Right renal cortex interstitium (tissue), 3 donors: ENCODE measurements at regions not wholly inside any gene's neighbourhood (a gene's known extent, or its start where the extent isn't known, plus 50 kb on each side); places are given as distances from the start of the nearest gene placed in this dataset.

ENCODE experiments used
- DNase-seq, 3 donors: peaks; one replicate each; pipeline ENCODE4 v3.0.0-alpha.2; 2013; ENCODE audit warnings: low read depth in 3 of 3, low spot score in 2 of 3

GRCh38 chr7:21198921-21199320, 229.0 kb upstream of the SP4 start:
- DNase-seq: no peak

GRCh38 chr7:21200503-21200902, 227.4 kb upstream of the SP4 start:
- no peak for DNase-seq

GRCh38 chr7:21214657-21215056, 213.2 kb upstream of the SP4 start:
- no peak for DNase-seq

- DNase-seq: no peak
Observed at GRCh38 chr7:21215307-21215706, 212.6 kb upstream of the SP4 start.

- DNase-seq: no peak
Observed at GRCh38 chr7:21217365-21217764, 210.5 kb upstream of the SP4 start.

- no peak for DNase-seq
Observed at GRCh38 chr7:21218155-21218554, 209.7 kb upstream of the SP4 start.

GRCh38 chr7:21221130-21221529, 206.8 kb upstream of the SP4 start:
- no peak for DNase-seq

- no peak for DNase-seq
Observed at GRCh38 chr7:21238400-21239116, 189.3 kb upstream of the SP4 start.

- DNase-seq: no peak
Observed at GRCh38 chr7:21243265-21243664, 184.6 kb upstream of the SP4 start.

- no peak for DNase-seq
Observed at GRCh38 chr7:21251151-21251800, 176.6 kb upstream of the SP4 start.

GRCh38 chr7:21253740-21254687, 173.9 kb upstream of the SP4 start:
- DNase-seq: peak; percentile 69 to 78 (median 72)

GRCh38 chr7:21256310-21256877, 171.5 kb upstream of the SP4 start:
- no peak for DNase-seq

GRCh38 chr7:21260939-21261338, 166.9 kb upstream of the SP4 start:
- DNase-seq: no peak

GRCh38 chr7:21261627-21262594, 166.0 kb upstream of the SP4 start:
- no peak for DNase-seq

- DNase-seq: no peak
Observed at GRCh38 chr7:21269021-21269420, 158.9 kb upstream of the SP4 start.

GRCh38 chr7:21276471-21277035, 151.3 kb upstream of the SP4 start:
- DNase-seq: no peak

GRCh38 chr7:21278944-21279343, 148.9 kb upstream of the SP4 start:
- DNase-seq: no peak

GRCh38 chr7:21281193-21281592, 146.7 kb upstream of the SP4 start:
- DNase-seq: no peak

- no peak for DNase-seq
Observed at GRCh38 chr7:21293771-21294170, 134.1 kb upstream of the SP4 start.

GRCh38 chr7:21299766-21300165, 128.1 kb upstream of the SP4 start:
- DNase-seq: no peak
